GM18508 (cell line): ENCODE measurements at regions not wholly inside any gene's neighbourhood (a gene's known extent, or its start where the extent isn't known, plus 50 kb on each side); places are given as distances from the start of the nearest gene placed in this dataset.

Experiments used
- ATAC-seq: cut with Tn5 transposase; IDR thresholded peaks from one replicate; pipeline ENCODE4 v1.9.1; 2021; ENCODE audit warnings: moderate number of reproducible peaks; ENCODE audit not compliant: insufficient read depth, unreplicated experiment

DNA sequence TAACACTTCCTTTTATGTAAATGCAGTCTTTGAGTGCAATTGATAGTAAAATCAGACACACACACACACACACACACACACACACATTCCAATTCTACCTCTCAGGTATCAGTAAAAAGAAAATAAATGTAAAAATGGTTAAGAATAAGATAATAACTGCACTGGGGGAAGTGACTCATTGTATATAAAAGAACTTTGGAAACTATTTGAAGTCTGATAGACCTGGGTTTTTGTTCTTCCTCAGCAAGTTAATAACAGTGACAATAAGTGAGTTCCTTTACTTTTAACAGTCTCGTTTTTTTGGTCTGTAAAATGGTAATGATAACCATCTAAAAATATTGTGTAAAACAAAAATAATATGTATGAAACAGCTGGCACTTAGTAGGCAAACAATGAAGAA is 1815.0 kb downstream of the MRPL39 start:
- ATAC-seq, result no peak

DNA sequence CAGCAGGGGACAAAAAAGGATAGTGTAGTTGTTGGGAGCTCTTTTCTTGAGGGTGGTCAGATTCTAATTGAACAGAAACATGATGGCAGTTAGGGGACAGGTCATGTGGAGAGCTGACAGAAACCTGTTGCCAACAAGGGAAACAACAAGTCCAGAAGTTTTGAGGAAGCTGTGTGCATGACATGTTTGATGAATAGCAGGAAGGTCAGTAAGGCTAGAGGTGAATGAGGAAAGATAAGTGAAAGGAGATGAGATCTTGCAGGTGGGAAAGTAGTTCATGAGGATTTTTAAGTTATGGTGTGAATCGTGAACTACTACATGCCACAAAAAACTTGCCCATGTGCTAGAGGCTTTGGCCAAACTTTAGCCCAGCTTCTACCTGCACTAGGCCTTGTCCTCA is 1817.4 kb downstream of the MRPL39 start:
- no peak for ATAC-seq

DNA sequence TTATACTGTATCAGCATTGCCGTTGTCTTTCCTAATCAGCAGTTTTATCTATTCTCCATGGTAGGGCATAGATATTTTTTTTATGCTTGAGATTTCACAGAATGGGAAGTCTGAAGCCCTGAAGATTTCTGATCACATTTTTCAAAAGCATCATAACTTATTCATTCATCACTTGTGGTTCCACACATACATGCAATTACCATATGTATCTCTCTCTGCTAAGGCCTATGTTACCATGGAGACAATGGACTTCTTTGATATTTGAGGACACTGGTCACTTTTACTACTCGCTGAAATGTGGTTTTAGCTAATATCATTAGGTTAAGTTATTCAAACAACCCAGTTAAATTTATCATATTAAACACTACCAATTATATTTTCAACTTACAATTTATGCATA is 1827.0 kb downstream of the MRPL39 start:
- no peak for ATAC-seq

DNA sequence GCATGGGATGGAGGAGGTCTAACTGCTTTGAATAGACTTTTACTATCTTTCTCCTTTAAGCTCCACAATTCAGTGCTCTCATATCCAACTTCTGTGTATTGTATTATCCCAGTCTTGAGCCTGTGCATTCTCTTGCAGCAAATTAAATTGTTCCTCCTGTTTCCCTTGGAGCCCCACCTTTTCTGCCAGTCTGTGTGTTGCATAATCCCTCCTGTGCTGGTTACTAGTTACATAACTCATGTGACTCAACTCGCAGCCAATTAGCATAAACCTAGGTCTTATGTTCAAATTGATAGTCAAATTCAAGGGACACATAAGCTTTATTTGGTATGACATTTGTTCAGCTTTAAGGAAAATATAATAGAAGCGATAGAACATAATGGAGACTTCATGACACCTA is 1863.5 kb downstream of the MRPL39 start:
- no peak for ATAC-seq

DNA sequence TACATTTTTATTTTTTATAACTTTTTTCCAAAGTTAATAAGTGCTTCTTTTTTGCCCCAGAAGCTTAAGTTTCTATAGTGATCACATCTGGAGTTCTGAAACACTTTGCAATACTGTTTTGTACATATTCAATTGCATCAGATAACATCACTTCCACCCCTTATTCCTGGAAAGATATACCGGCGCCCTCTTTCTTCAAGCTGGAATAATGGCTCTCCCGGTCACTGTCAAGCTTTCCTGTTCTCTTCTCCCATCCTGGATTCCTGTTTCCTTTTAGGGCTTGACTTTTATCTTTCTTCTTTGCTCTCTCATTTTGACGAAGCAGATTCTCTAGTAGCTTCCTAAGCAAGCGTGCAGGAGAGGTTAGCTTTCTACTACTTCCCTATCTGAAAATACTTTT is 1866.8 kb downstream of the MRPL39 start:
- no peak for ATAC-seq

DNA sequence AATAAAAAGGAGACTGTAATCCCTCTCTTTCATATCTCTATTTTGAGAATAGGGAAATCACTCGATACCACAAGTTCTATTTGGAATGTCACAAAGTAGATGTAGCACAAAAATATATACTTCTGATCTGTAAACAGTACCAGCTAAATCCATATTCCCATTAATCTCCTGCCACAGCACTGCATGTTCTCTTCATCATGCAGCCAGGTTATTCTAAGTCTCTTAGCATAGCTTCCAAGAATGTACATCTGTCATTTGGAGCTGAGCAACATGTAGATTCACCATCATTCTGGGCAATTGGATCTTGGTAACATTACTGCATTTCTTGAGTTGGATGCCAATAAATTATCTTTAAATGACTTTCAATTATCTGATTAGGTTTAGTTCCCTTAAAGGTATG is 1874.5 kb downstream of the MRPL39 start:
- ATAC-seq, result no peak

DNA sequence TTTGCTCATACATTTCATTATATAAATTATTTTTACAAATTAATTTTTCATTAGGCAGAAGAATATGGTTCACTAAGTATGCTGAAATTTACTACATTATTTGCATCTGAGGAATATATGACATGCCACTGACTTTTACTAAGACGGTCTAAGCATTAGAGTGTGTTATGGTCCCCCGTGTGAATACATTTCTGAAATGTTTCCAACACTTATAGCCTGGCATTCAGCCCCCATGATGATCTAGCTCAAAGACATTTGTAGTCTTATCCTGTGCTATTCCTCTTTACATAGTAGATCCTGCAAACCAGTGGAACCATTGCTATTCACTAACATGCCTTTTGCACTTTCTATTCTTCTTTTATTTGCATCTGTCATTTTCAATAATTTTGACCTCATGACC is 1878.0 kb downstream of the MRPL39 start:
- ATAC-seq, result no peak

DNA sequence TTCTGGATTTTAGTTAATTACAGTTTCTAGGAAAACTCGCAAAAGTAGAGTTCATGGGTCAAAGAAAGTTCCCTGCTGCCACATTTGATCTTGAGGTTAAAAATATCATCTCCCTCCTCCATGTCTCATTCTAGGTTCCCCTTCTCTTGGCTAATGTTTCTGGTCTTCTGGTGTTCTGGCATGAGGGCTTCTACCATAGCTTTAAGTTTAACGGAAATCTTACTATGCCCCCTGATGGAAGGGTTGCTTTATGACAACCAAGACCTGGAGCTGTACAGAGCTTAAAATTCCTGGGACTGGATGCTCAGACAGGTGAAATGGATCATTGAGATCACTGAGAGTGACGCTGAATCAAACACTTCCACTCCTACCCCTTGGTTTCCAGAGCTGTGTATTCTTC is 1881.7 kb downstream of the MRPL39 start:
- no peak for ATAC-seq

DNA sequence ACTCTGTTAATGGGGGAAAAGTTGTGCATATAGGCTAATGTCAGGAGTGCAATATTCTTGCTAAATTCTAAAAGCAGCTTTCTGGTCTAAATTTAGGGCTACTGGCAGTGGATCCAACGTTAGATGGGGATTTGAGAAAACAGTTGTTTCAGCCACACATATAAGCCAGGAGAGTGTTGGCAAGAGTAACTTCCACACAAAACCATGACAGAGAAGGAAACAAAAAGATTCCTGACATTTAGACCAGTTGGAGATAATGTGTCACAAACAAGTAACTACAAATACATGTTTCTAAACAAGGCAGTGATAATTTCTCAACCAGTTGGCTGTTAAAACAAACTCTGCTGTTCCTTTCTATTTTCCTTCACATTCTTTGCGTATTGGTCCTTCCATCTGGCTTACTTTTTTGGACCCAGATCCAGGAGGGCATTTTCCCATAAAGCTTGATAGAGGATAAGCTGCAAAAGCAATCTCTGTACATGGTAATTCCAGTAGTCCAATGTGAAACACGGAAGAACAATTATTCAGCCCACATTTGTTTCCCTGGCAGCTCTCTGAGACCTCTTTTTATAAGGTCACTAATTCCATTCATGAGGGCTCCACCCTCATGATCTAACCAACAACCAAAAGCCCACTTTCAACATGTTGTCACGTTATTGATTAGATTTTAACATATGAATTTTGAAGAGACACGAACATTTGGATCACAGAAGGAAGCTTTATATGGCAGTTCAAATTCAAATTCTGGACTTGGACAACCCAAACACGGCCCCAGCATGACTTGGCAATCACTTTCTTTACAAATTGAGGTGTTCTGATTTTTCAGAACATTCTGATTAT is 1888.6 kb downstream of the MRPL39 start:
- ATAC-seq, result no peak

DNA sequence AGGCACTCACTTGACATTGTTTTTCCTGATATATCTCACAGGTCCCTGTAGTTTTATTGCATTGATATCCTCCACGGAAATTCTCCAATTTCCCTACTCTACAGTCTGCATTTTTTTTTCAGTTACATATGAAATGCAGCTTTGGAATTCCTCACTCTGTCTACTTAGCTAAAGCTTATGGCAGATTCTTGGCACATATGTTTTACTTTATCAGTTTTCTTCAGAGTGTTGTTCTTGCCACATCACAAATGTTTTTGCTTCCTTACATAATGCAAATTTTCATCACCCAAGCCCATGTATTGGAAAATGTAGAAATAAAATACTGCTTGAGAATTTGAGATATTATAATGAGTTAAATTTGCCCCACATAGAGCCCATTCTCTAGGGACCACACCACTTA is 1895.1 kb downstream of the MRPL39 start:
- ATAC-seq, result no peak

DNA sequence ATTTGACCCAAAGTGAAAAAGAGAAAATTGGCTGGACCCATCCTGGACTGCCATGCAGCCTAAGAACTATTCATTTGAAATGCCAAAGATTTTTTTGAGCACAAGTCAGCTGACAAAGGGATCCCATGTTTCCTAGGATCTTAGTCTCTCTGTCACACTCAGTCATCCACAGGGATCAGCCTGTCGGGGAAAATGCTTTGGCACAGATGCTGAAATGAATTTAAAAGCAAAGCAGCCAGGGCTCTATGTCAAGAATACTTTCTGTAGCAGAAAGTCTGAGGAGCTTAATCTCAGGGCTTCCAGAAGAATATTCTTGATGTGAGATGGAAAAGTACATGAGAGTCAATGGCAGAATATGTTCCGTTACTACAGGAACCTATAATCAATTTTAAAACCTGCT is 1900.8 kb downstream of the MRPL39 start:
- no peak for ATAC-seq

DNA sequence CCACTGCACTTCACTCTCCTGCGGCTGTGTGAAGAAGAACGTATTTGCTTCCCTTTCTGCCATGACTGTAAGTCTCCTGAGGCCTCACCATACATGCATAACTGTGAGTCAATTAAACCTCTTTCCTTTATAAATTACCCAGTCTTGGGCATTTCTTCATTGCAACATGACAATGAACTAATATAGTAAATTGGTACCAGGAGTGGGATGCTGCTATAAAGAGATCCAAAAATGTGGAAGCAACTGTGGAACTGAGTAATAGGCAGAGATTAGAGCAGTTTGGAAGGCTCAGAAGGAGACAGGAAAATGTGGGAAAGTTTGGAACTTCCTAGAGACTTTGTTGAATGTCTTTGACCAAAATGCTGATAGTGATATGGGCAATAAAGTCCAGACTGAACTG is 1907.9 kb downstream of the MRPL39 start:
- no peak for ATAC-seq

DNA sequence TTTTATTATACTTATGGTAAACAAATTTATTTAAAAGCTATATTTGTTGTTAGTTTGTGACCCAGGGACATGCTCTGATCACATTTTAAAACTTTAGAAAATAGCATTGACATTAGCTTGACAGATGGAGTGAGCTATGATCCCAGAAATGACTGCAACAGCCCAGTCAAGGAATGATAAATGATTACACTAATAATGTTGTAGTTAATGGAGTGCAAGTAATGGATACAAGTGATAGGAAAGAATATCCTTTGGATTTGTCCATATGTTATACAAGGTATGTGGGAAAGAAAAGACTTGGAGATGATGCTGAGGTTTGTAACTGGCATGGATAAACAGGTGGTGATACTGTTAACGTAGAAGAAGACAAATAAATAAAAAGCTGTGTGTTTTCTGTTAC is 1908.7 kb downstream of the MRPL39 start:
- ATAC-seq, result no peak

DNA sequence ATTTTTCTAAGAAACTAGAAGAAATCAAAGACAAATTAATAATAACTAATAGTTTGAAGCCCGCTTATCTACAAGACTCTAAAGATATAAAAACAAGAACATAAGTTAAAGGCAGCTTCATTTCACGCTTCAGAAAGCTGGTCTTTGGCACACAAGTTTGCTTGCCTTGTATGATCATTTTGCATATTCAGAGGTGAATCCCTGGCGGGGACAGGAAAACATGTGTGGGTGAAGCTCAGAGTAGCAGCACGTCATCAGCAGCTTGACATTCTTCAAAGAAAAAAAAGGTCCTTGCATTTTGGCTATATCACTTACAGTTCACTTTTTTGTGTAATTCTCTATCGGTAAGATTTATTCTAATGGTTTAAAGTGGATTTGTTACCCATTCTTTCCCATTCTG is 1911.8 kb downstream of the MRPL39 start:
- no peak for ATAC-seq

DNA sequence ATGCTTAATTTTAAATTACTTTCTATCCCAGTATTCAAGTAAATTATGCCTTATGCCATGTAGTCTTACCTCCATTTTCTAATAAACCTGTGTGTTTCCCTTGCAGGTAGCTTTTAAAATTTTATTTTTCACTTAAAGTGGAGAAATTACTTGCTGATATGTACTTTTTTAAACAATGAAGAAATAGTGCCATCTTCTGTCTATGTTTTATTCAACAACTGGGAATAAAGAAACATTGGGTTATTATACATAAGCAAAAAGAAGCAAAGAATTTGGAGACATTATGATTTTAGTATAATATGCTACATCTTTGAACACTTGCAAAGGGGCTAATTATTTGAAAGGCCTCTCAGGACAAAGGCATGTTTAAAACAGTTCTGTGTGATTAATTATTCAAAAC is 1912.9 kb downstream of the MRPL39 start:
- no peak for ATAC-seq

DNA sequence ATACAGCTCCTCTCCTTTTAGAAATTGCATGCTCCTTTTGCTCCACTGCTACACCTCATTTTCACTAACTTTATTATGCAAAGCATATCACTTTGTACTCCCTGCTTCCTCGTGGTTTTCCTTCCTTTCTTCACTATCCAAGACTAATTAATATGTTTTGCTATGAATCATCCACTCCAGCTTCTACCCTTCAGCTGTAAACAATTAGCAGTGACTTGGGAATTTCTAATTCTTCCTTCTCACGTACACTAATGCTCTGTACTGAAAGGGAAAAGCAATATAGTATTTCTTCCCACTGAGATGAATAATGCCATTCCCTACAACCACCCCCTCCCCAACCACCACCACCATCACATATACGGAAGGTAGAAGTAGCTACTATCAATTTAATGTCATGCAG is 1917.0 kb downstream of the MRPL39 start:
- no peak for ATAC-seq

DNA sequence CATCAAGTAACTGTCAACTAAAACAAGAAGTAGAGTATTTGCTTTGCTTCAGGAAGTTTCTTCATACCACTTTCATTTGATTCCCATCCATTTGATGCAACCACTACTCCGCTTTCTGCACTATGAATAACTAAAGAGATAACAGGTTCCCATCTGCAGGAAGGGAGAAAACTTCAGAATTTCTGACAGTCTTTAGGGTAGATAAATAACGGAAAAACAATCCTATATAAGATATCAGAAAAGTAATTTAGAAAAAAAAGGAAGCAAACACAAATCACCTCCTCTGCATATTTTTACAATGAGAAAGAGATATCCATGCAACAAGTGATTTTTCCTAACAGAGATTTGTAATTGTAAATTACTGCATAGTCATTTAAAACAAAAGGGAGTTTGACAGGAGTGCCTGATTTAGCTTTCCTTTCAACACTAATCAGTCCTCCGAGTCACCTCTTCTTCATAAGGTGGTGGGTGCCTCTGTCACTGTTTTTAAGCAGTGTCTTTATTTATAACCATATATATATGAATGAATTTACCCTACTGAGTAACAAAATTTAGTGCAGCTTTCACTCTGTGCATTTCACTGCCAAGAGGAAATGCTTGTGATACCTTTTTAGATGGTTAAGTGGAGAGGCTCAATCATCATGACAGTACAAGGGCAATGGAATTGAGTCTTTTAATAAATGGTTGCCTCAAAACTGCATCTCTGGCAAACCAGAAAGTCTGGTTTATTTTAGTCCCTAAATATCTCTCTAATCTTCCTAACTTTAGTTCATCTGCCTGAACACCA is 1920.4 kb downstream of the MRPL39 start:
- ATAC-seq, result no peak

DNA sequence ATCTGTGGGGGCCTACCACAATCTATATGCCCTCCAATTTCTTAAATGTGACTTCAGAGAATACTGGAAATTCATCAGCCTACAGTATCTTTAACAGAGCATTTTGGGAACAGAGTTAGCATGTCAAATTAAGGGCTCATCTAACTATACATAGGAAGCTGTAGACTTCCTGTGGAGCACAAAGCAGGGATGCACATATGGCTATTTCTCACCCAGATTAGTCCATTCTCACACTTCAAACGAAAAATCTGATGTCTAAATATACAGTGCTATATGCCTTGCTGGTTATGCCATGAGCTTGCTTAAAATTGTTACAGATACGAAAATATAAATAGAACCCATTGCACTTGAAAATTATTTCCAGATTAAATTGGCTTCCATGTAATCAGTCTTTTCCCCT is 1922.8 kb downstream of the MRPL39 start:
- no peak for ATAC-seq

DNA sequence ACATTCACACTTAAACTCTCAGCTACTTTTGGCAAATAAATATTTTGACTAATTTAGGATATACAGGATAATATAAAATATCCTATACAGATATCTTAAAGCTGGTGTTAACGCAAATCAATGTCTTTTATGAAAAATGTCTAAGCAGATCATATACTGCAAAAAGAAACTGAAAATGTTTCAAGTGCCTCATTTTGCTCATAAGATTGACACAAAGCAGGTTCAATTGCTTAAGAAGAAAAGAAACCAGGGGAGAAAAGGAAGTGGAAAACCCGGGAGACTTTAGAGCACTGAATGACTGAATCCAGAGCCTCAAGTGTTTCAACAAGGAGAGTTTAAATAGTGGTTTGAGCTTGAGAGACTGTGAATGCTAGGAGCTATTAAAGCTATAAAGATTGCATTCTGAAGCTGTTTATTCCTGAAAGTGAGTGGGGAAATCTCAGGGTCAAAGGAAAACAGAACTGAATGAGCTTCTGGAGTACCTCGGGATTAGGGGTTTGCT is 1943.0 kb downstream of the MRPL39 start:
- no peak for ATAC-seq

DNA sequence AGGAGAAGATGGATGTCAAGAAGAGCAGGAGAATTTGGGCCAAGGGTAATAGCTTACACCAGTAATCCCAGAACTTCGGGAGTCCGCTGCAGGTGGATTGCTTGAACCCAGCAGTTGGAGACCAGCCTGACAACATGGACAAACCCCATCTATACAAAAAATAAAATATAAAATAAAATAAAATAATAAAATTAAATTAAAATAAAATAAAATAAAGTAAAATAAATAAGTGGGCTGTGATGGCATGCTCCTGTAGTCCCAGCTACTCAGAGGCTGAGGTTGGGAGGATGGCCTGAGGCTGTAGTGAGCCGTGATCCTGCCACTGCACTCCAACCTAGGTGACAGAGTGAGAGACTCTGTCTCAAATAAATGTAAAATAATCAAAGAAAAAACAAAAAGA is 1946.7 kb downstream of the MRPL39 start:
- ATAC-seq, result no peak

DNA sequence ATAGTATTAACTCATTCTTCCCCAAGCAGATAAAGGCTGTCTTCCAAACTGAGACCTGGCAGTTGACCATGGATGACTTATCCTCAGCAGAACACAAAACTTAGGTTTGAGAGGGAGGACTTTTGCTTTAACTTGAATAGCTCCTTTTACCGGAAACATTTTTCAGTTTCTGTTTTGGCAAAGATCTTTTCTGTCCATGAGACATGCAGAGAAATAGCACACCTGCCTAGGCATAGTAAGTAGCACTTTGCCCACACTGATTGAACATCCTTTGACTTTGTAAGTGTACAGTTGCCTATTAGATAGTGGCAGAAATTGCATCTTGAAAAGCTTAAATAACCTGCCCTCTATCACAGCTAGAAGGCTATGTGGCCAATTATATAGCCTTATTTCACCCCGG is 1962.5 kb downstream of the MRPL39 start:
- ATAC-seq, result no peak

DNA sequence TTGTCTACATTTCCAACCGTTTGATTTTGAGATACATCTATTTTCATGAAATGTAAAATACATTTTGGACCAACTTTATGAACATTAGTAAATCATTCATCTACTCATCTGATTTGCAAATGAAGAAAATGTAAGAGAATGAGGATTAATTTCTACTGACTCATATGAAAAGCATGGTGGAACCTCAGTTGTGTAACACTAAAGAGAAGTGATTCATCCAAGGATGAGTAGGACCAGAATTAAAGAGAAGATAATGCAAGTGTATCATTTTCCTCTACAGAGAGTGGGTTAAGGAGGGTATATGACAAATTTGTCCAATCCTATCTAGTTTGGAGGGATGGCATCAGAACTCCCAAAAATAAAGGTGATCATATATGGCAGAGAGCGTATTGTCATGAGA is 1967.6 kb downstream of the MRPL39 start:
- ATAC-seq, result no peak
